Loucy (cell line): ENCODE measurements at regions not wholly inside any gene's neighbourhood (a gene's known extent, or its start where the extent isn't known, plus 50 kb on each side); places are given as distances from the start of the nearest gene placed in this dataset.

ENCODE experiments used
- H2AFZ ChIP-seq: fragments of 200-600 bp; sonication (generic); 2 replicates; pipeline ENCODE4 v1.6.0; 2016; ENCODE audit warnings: antibody characterized with exemption, mild to moderate bottlenecking, low read length, moderate library complexity
- H3F3A ChIP-seq: fragments of 200-600 bp; 2 replicates; pipeline ENCODE4 v1.6.0; 2016; ENCODE audit warnings: antibody characterized with exemption, low read depth, mild to moderate bottlenecking
- H3K27me3 ChIP-seq: fragments of 200-600 bp; sonication (generic); 2 replicates; pipeline ENCODE4 v1.6.1; 2014; ENCODE audit warnings: low read length, mild to moderate bottlenecking; ENCODE audit not compliant: insufficient read depth, poor library complexity, severe bottlenecking
- H3K36me3 ChIP-seq: fragments of 200-600 bp; sonication (generic); 2 replicates; pipeline ENCODE4 v1.6.1; 2016; ENCODE audit warnings: low read length; ENCODE audit not compliant: insufficient read depth
- H3K4me1 ChIP-seq: fragments of 200-600 bp; sonication (generic); 2 replicates; pipeline ENCODE4 v1.5.1; 2014; ENCODE audit warnings: low read length, mild to moderate bottlenecking; ENCODE audit not compliant: insufficient read depth, poor library complexity, severe bottlenecking
- H3K4me2 ChIP-seq: fragments of 200-600 bp; sonication (generic); 2 replicates; pipeline ENCODE4 v1.6.0; 2014; ENCODE audit warnings: antibody characterized with exemption, low read length, low read depth, mild to moderate bottlenecking; ENCODE audit not compliant: poor library complexity, severe bottlenecking
- H3K4me3 ChIP-seq: fragments of 200-600 bp; sonication (generic); 2 replicates; pipeline ENCODE4 v1.5.1; 2014; ENCODE audit warnings: low read length, mild to moderate bottlenecking, mixed read lengths; ENCODE audit not compliant: poor library complexity, severe bottlenecking
- H3K79me2 ChIP-seq: fragments of 200-600 bp; sonication (generic); 2 replicates; pipeline ENCODE4 v1.6.1; 2014; ENCODE audit warnings: low read length; ENCODE audit not compliant: insufficient read depth
- H3K9ac ChIP-seq: fragments of 200-600 bp; sonication (generic); 2 replicates; pipeline ENCODE4 v1.6.0; 2014; ENCODE audit warnings: mild to moderate bottlenecking, low read depth, low read length, moderate library complexity; ENCODE audit not compliant: poor library complexity, severe bottlenecking
- H3K9me2 ChIP-seq: fragments of 200-600 bp; sonication (generic); replicated peaks from 2 replicates; pipeline ENCODE4 v1.6.1; 2016; ENCODE audit warnings: low read depth, low read length, mixed read lengths
- H3K9me3 ChIP-seq: fragments of 200-600 bp; sonication (generic); 2 replicates; pipeline ENCODE4 v1.6.1; 2014; ENCODE audit warnings: mild to moderate bottlenecking, antibody characterized with exemption, low read length, low read depth; ENCODE audit not compliant: insufficient read depth
- H4K20me1 ChIP-seq: fragments of 200-600 bp; sonication (generic); 2 replicates; pipeline ENCODE4 v1.6.0; 2014; ENCODE audit warnings: antibody characterized with exemption, low read length, mild to moderate bottlenecking; ENCODE audit not compliant: insufficient read depth, poor library complexity, severe bottlenecking
- EZH2phosphoT487 ChIP-seq: fragments of 200-600 bp; IDR thresholded peaks from 2 replicates; pipeline ENCODE4 v1.6.1; 2018; ENCODE audit warnings: antibody characterized with exemption, mild to moderate bottlenecking, moderate library complexity, borderline replicate concordance
- TF ChIP-seq, protein P1 (sequence below): fragments of 200-600 bp; sonication (generic); conservative IDR thresholded peaks from 2 replicates; pipeline ENCODE4 v1.5.1; 2014; ENCODE audit warnings: mild to moderate bottlenecking, antibody characterized with exemption, low read length

DNA sequence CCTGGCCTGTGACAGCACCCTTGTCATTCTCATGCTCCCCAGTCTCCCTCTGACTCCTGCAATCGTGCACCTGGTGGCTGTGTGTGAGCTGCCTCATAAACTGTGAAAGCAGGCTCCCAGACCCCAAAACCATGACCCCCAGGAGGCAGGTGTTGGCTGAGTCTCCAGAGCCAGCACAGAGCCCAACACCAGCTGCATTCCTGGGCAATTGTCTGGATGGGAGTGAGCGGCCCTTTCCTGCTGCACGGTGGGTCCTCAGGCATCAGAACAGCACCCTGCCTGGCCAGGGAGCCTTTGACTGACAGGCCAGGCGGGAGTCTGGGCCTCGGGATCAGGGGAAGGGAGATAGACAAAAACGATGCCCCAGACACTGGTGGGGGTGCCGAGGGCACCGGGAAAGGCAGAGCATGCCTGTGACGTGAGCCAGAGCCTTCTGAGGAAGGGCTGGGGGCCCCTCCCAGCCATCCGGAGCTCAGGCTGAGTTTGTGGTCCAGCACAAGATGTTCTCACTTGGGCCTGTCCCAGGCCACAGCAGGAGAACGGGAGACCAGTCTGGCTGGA is 135.1 kb upstream of the GPC1 start:
- no peak for TF ChIP-seq EZH2phosphoT487
- TF ChIP-seq, protein P1, sequence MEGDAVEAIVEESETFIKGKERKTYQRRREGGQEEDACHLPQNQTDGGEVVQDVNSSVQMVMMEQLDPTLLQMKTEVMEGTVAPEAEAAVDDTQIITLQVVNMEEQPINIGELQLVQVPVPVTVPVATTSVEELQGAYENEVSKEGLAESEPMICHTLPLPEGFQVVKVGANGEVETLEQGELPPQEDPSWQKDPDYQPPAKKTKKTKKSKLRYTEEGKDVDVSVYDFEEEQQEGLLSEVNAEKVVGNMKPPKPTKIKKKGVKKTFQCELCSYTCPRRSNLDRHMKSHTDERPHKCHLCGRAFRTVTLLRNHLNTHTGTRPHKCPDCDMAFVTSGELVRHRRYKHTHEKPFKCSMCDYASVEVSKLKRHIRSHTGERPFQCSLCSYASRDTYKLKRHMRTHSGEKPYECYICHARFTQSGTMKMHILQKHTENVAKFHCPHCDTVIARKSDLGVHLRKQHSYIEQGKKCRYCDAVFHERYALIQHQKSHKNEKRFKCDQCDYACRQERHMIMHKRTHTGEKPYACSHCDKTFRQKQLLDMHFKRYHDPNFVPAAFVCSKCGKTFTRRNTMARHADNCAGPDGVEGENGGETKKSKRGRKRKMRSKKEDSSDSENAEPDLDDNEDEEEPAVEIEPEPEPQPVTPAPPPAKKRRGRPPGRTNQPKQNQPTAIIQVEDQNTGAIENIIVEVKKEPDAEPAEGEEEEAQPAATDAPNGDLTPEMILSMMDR, result no peak
- Histone ChIP-seq H3F3A (no peaks in the 10 kb centered on the region), H3K4me1 (no peaks in the 10 kb centered on the region), H3K36me3 (no peaks in the 10 kb centered on the region), H3K79me2 (no peaks in the 10 kb centered on the region), H3K9ac (no peak overlapping the region), H3K9me3 (no peaks in the 10 kb centered on the region; the same call in 1 of the 2 replicates), H3K9me2 (no peaks in the 10 kb centered on the region), H3K27me3 (no peaks in the 10 kb centered on the region), H3K4me2 (no peak overlapping the region), H3K4me3 (no peak overlapping the region), H4K20me1 (no peaks in the 10 kb centered on the region), H2AFZ (no peak overlapping the region)

DNA sequence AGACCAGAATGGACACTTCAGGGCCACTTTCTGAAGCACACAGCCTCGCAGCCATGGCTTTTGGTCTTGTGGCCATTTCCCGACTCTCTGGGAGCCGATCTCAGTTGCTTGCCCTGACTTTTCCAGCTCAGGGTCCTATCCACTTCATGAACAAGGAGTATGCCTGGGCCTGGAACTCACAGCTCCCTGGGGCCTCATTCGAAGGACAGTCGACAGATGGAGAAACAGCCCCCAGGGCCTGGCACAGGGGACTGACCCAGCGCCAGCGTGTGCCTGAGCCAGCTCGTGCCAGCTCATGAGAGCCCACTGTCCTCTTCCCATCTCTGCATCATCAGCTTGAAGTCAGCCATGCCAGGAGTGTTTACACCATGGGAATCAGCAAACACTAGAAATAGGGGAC is 134.6 kb upstream of the GPC1 start:
- H3K27me3 ChIP-seq, result no peaks in the 10 kb centered on the region
- no peaks in the 10 kb centered on the region for H3K36me3 ChIP-seq
- no peak for TF ChIP-seq EZH2phosphoT487
- TF ChIP-seq, protein P1, result no peak
- H3K79me2 ChIP-seq, result no peaks in the 10 kb centered on the region
- H3F3A ChIP-seq, result no peaks in the 10 kb centered on the region
- H4K20me1 ChIP-seq, result no peaks in the 10 kb centered on the region
- H3K4me2 ChIP-seq, result no peak overlapping the region
- H3K4me3 ChIP-seq, result no peak overlapping the region
- H3K9ac ChIP-seq, result no peak overlapping the region
- H3K9me2 ChIP-seq, result no peaks in the 10 kb centered on the region
- H3K4me1 ChIP-seq, result no peaks in the 10 kb centered on the region
- no peaks in the 10 kb centered on the region; the same call in 1 of the 2 replicates for H3K9me3 ChIP-seq
- H2AFZ ChIP-seq, result no peak overlapping the region

DNA sequence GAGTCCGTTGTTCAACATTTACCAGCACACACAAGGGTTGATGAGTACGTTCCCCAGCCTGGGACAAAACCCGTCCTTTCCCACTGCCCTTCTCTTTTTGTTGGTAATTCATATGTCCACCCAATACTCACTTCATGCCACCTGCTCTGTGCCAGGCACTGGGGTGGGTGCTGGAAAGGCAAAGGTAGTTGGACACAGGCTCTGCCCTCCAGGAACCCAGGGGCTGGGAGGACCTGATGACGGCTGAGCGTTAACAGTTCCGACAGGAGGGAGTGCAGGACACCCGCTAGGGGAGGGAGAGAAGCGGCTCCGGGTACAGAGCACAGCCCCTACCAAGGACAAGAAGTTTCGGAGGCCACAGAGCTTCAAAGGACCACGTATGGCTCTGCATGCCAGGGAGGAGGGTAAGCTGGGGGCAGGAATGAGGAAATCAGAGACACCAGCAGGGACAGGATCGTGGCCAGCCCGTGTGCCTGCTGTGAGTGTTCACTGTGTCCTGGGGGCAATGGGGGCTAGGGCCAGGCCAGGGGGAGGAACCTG is 134.1 kb upstream of the GPC1 start:
- H3K9ac ChIP-seq, result no peak overlapping the region
- H3K4me3 ChIP-seq, result no peak overlapping the region
- no peaks in the 10 kb centered on the region for H3K4me1 ChIP-seq
- TF ChIP-seq, protein P1, result no peak
- TF ChIP-seq EZH2phosphoT487, result no peak
- no peaks in the 10 kb centered on the region for H4K20me1 ChIP-seq
- no peaks in the 10 kb centered on the region for H3K9me2 ChIP-seq
- no peaks in the 10 kb centered on the region for H3K27me3 ChIP-seq
- H3K4me2 ChIP-seq, result no peak overlapping the region
- H3K9me3 ChIP-seq, result no peaks in the 10 kb centered on the region; the same call in 1 of the 2 replicates
- no peak overlapping the region for H2AFZ ChIP-seq
- H3F3A ChIP-seq, result no peaks in the 10 kb centered on the region
- H3K79me2 ChIP-seq, result no peaks in the 10 kb centered on the region
- H3K36me3 ChIP-seq, result no peaks in the 10 kb centered on the region
